H1 (cell line): ENCODE measurements at regions not wholly inside any gene's neighbourhood (a gene's known extent, or its start where the extent isn't known, plus 50 kb on each side); places are given as distances from the start of the nearest gene placed in this dataset.
"Not testable (repeated sequence)": the region's sequence is repeated elsewhere in the genome, so short reads cannot be mapped to it uniquely, and the experiment has no call there.

ENCODE experiments used
- CTCF ChIA-PET: fragments of 300-600 bp; sonication (Branson Sonifier 250); formaldehyde crosslinking; loops from one replicate; lab custom pipeline; 2021; ENCODE audit not compliant: partially characterized antibody; lab: Charles Lee
- POLR2A ChIA-PET: fragments of 300-600 bp; sonication (Branson Sonifier 250); formaldehyde crosslinking; loops from one replicate; lab custom pipeline; 2021; ENCODE audit warnings: inconsistent platforms; ENCODE audit not compliant: partially characterized antibody; lab: Charles Lee
- DNase-seq, 2 experiments: peaks; one replicate each; pipeline versions ENCODE4 v3.0.0 to v3.0.0-alpha.2; 2010 to 2022; ENCODE audit warnings: low spot score in 2 of 2, low read depth in 1 of 2, mixed read lengths in 1 of 2
- FAIRE-seq: peaks from 2 replicates; lab custom pipeline; 2011; peaks lifted over from hg19 to GRCh38; lab: Jason Lieb, UNC
- H2AFZ ChIP-seq: 2 replicates; pipeline ENCODE4 v1.8.1; 2012; ENCODE audit warnings: low read length, inconsistent platforms
- H2AK5ac ChIP-seq: 2 replicates; pipeline ENCODE4 v1.6.1; 2013; ENCODE audit warnings: low read depth, low read length
- H2BK120ac ChIP-seq: replicated peaks from 2 replicates; pipeline ENCODE3; 2013; ENCODE audit warnings: low read depth, low read length, inconsistent platforms
- H2BK12ac ChIP-seq: 2 replicates; pipeline ENCODE4 v1.6.1; 2013; ENCODE audit warnings: low read depth, low read length
- H2BK15ac ChIP-seq: 2 replicates; pipeline ENCODE4 v1.6.1; 2013; ENCODE audit warnings: low read length
- H2BK20ac ChIP-seq: 2 replicates; pipeline ENCODE4 v1.6.1; 2013; ENCODE audit warnings: low read length
- H2BK5ac ChIP-seq: 2 replicates; pipeline ENCODE4 v1.6.1; 2013; ENCODE audit warnings: low read depth, low read length
- H3K14ac ChIP-seq: 2 replicates; pipeline ENCODE4 v1.6.1; 2013; ENCODE audit warnings: inconsistent platforms; ENCODE audit not compliant: insufficient read length
- H3K18ac ChIP-seq: 2 replicates; pipeline ENCODE4 v1.6.1; 2013; ENCODE audit warnings: low read length; ENCODE audit errors: extremely low read depth
- H3K23ac ChIP-seq: 2 replicates; pipeline ENCODE4 v1.6.1; 2013; ENCODE audit warnings: inconsistent platforms; ENCODE audit not compliant: insufficient read length
- H3K23me2 ChIP-seq: 2 replicates; pipeline ENCODE4 v1.6.1; 2013; ENCODE audit warnings: low read depth, low read length
- H3K27ac ChIP-seq: 2 replicates; pipeline ENCODE4 v1.6.1; 2011; ENCODE audit warnings: low read depth, low read length, inconsistent platforms
- H3K27me3 ChIP-seq, 4 experiments: replicated peaks in 1 of 4; 1 replicate in 1 of 4; 2 replicates in 3 of 4; pipeline versions ENCODE4 v1.6.1 to v1.8.1; 2011 to 2013; ENCODE audit warnings: low read length in 3 of 4, mild to moderate bottlenecking in 3 of 4, inconsistent platforms in 2 of 4, mixed read lengths in 2 of 4, moderate library complexity in 1 of 4; ENCODE audit not compliant: control insufficient read depth in 3 of 4, insufficient read depth in 3 of 4; ENCODE audit errors: extremely low read depth in 1 of 4
- H3K36me3 ChIP-seq, 4 experiments: 2 replicates each; pipeline versions ENCODE4 v1.6.1 to v1.8.1; 2011 to 2013; ENCODE audit warnings: mild to moderate bottlenecking in 4 of 4, low read length in 3 of 4, moderate library complexity in 2 of 4, control low read depth in 1 of 4, inconsistent platforms in 1 of 4; ENCODE audit not compliant: insufficient read depth in 4 of 4, control insufficient read depth in 2 of 4
- H3K4ac ChIP-seq: replicated peaks from 2 replicates; pipeline ENCODE3; 2013; ENCODE audit warnings: low read length, low read depth, mixed read lengths, inconsistent platforms; ENCODE audit not compliant: insufficient read length
- H3K4me1 ChIP-seq, 4 experiments: replicated peaks in 1 of 4; 1 replicate in 1 of 4; 2 replicates in 3 of 4; pipeline versions ENCODE4 v1.6.1 to v1.8.1; 2011 to 2013; ENCODE audit warnings: low read length in 3 of 4, inconsistent platforms in 2 of 4, mixed read lengths in 1 of 4; ENCODE audit not compliant: insufficient read depth in 4 of 4, control insufficient read depth in 3 of 4
- H3K4me2 ChIP-seq, 2 experiments: 2 replicates each; pipeline versions ENCODE4 v1.6.1 to v1.8.1; 2011 to 2013; ENCODE audit warnings: low read depth in 2 of 2, low read length in 2 of 2, control low read depth in 1 of 2, inconsistent platforms in 1 of 2, mild to moderate bottlenecking in 1 of 2; ENCODE audit not compliant: insufficient read depth in 1 of 2
- H3K4me3 ChIP-seq, 4 experiments: fragments of 200-600, 300-600 bp in 1 of 4; sonication (generic), shearing (Covaris generic), sonication (Bioruptor Twin) in 1 of 4; 2 replicates each; pipeline versions ENCODE4 v1.5.1 to v1.8.1; 2011 to 2016; ENCODE audit warnings: low read length in 4 of 4, low read depth in 3 of 4, control low read depth in 2 of 4, inconsistent platforms in 2 of 4, mild to moderate bottlenecking in 2 of 4, mixed read lengths in 1 of 4, moderate library complexity in 1 of 4; ENCODE audit not compliant: insufficient read depth in 2 of 4; ENCODE audit errors: extremely low read depth in 1 of 4
- H3K56ac ChIP-seq: replicated peaks from 2 replicates; pipeline ENCODE3; 2013; ENCODE audit warnings: low read depth, mild to moderate bottlenecking, mixed read lengths, low read length, inconsistent platforms; ENCODE audit not compliant: insufficient read length
- H3K79me1 ChIP-seq: 2 replicates; pipeline ENCODE4 v1.6.1; 2013; ENCODE audit warnings: low read depth, low read length, control low read depth
- H3K79me2 ChIP-seq, 2 experiments: 2 replicates each; pipeline versions ENCODE4 v1.6.1 to v1.8.1; 2012 to 2013; ENCODE audit warnings: low read length in 2 of 2, mild to moderate bottlenecking in 2 of 2, inconsistent platforms in 1 of 2; ENCODE audit not compliant: insufficient read depth in 2 of 2, control insufficient read depth in 1 of 2
- H3K9ac ChIP-seq, 4 experiments: replicated peaks in 1 of 4; 1 replicate in 1 of 4; 2 replicates in 3 of 4; pipeline versions ENCODE4 v1.6.1 to v1.8.1; 2011 to 2013; ENCODE audit warnings: low read depth in 3 of 4, low read length in 3 of 4, control low read depth in 2 of 4, mild to moderate bottlenecking in 2 of 4, moderate library complexity in 2 of 4, inconsistent platforms in 1 of 4; ENCODE audit errors: extremely low read depth in 1 of 4
- H3K9me3 ChIP-seq, 2 experiments: 2 replicates each; pipeline versions ENCODE4 v1.6.1 to v1.8.1; 2012 to 2013; ENCODE audit warnings: mild to moderate bottlenecking in 2 of 2, moderate library complexity in 2 of 2, control low read depth in 1 of 2, inconsistent platforms in 1 of 2, low read depth in 1 of 2, low read length in 1 of 2, mixed read lengths in 1 of 2; ENCODE audit not compliant: insufficient read depth in 2 of 2
- H4K20me1 ChIP-seq, 2 experiments: replicated peaks in 1 of 2; 2 replicates each; pipeline versions ENCODE3 to v1.8.1; 2011 to 2013; ENCODE audit warnings: inconsistent platforms in 2 of 2, low read length in 2 of 2, mild to moderate bottlenecking in 1 of 2; ENCODE audit not compliant: insufficient read depth in 2 of 2, control insufficient read depth in 1 of 2
- H4K5ac ChIP-seq: 2 replicates; pipeline ENCODE4 v1.6.1; 2013; ENCODE audit warnings: low read length, low read depth, mixed read lengths, inconsistent platforms; ENCODE audit not compliant: insufficient read length
- H4K8ac ChIP-seq: 2 replicates; pipeline ENCODE4 v1.8.0; 2013; ENCODE audit warnings: mild to moderate bottlenecking, moderate library complexity, low read length, inconsistent platforms; ENCODE audit not compliant: insufficient read depth; ENCODE audit errors: extremely low read depth
- H4K91ac ChIP-seq: replicated peaks from 2 replicates; pipeline ENCODE3; 2013; ENCODE audit warnings: low read length, mixed read lengths, inconsistent platforms; ENCODE audit not compliant: insufficient read length
- WGBS, 2 experiments: shearing (Covaris generic) in 1 of 2; methylation state at CpG; one replicate each; pipeline versions ENCODE4 v1.1.6 to v1.1.7; 2013 to 2015; ENCODE audit warnings: low lambda C conversion rate in 2 of 2, mixed read lengths in 2 of 2, inconsistent platforms in 1 of 2, low coverage in 1 of 2, missing lambda C conversion rate in 1 of 2; ENCODE audit not compliant: insufficient replicate concordance in 2 of 2, insufficient coverage in 1 of 2, insufficient read length in 1 of 2; ENCODE audit errors: extremely low coverage in 1 of 2, missing lambda C conversion rate in 1 of 2; 5-methylcytosine and 5-hydroxymethylcytosine counted together

- CTCF ChIA-PET, H3K4ac ChIP-seq, H3K56ac ChIP-seq, H2BK20ac ChIP-seq, H2BK120ac ChIP-seq, H4K8ac ChIP-seq, H3K27me3 ChIP-seq, H3K9me3 ChIP-seq, H3K23ac ChIP-seq, POLR2A ChIA-PET, H2BK12ac ChIP-seq, H3K27ac ChIP-seq, H3K14ac ChIP-seq, H3K4me2 ChIP-seq, H3K4me1 ChIP-seq, H2BK5ac ChIP-seq, H3K9ac ChIP-seq, H2AFZ ChIP-seq, H4K20me1 ChIP-seq, H4K91ac ChIP-seq, H3K36me3 ChIP-seq, H3K4me3 ChIP-seq, H2BK15ac ChIP-seq, H4K5ac ChIP-seq, H3K23me2 ChIP-seq, H3K18ac ChIP-seq, H2AK5ac ChIP-seq, FAIRE-seq, H3K79me1 ChIP-seq, H3K79me2 ChIP-seq, DNase-seq: not testable (repeated sequence)
These were observed 122.6 kb downstream of the RBMY1F start for GRCh38 chrY:22060149-22060548.

- POLR2A ChIA-PET, H2BK15ac ChIP-seq, H2AFZ ChIP-seq, H4K20me1 ChIP-seq, H3K9ac ChIP-seq, H3K79me1 ChIP-seq, H3K36me3 ChIP-seq, H3K14ac ChIP-seq, H3K23me2 ChIP-seq, H3K4me1 ChIP-seq, H3K27me3 ChIP-seq, H2BK20ac ChIP-seq, H2BK12ac ChIP-seq, CTCF ChIA-PET, H2BK5ac ChIP-seq, H3K23ac ChIP-seq, H3K4ac ChIP-seq, H3K27ac ChIP-seq, H3K4me3 ChIP-seq, FAIRE-seq, H4K8ac ChIP-seq, H4K91ac ChIP-seq, H2AK5ac ChIP-seq, H2BK120ac ChIP-seq, H3K56ac ChIP-seq, H3K9me3 ChIP-seq, H3K79me2 ChIP-seq, H3K18ac ChIP-seq, H4K5ac ChIP-seq, H3K4me2 ChIP-seq, DNase-seq: not testable (repeated sequence)
- no CpG with 5 or more reads among the region's 3 CpGs for WGBS, 2 experiments
These were observed 95.2 kb upstream of the RBMY1E start for GRCh38 chrY:22013010-22013409.
